Ovary (tissue), 7 donors: ENCODE measurements at regions not wholly inside any gene's neighbourhood (a gene's known extent, or its start where the extent isn't known, plus 50 kb on each side); places are given as distances from the start of the nearest gene placed in this dataset.

ENCODE experiments used
- DNase-seq, 5 donors: peaks; one replicate each; pipeline ENCODE4 v3.0.0-alpha.2; 2019 to 2020
- H3K27ac ChIP-seq, 2 donors: fragments of 200-600 bp; one replicate each; pipeline versions ENCODE4 v1.5.1 to v1.8.0; 2019 to 2022
- H3K27me3 ChIP-seq: fragments of 200-600 bp; one replicate; pipeline ENCODE4 v1.8.0; 2022
- H3K36me3 ChIP-seq: fragments of 200-600 bp; sonication (generic); one replicate; pipeline ENCODE4 v1.5.1; 2019
- H3K4me1 ChIP-seq: one replicate; pipeline ENCODE4 v1.8.1; 2013; ENCODE audit warnings: mild to moderate bottlenecking, moderate library complexity; ENCODE audit not compliant: insufficient read depth
- H3K4me3 ChIP-seq: fragments of 200-600 bp; sonication (generic); one replicate; pipeline ENCODE4 v1.5.1; 2017
- H3K9me3 ChIP-seq, 2 donors: fragments of 200-600 bp in 1 of 2; sonication (generic) in 1 of 2; one replicate each; pipeline versions ENCODE4 v1.5.1 to v1.8.1; 2013 to 2019; ENCODE audit warnings: mild to moderate bottlenecking in 1 of 2, moderate library complexity in 1 of 2
- EP300 ChIP-seq: sonication (generic); formaldehyde crosslinking; IDR thresholded peaks from one replicate; pipeline ENCODE4 v1.6.1; 2017; ENCODE audit warnings: antibody characterized with exemption
- POLR2A ChIP-seq: fragments of 450-650 bp; IDR thresholded peaks from one replicate; pipeline ENCODE4 v1.6.1; 2017; ENCODE audit warnings: antibody characterized with exemption, mild to moderate bottlenecking, moderate library complexity
- WGBS, 3 donors: extraction: QIAGEN DNeasy Blood & Tissue Kit in 1 of 3; methylation state at CpG; one replicate each; pipeline versions ENCODE4 v1.1.5 to v1.1.7; 2013 to 2017; 5-methylcytosine and 5-hydroxymethylcytosine counted together
- intact Hi-C, 4 donors: fragments of 100-400 bp; cut with DNase I; formaldehyde crosslinking; loops; one replicate each; pipeline versions ENCODE4 v1.11.0 to v1.15.1; 2022 to 2023
- TF ChIP-seq, protein P1 (sequence below), 3 donors: fragments of 450-650 bp in 2 of 3; fragments of 200-600 bp in 1 of 3; IDR thresholded peaks; one replicate each; pipeline versions ENCODE4 v1.5.1 to v1.8.0; 2016 to 2022; ENCODE audit warnings: antibody characterized with exemption in 3 of 3, mild to moderate bottlenecking in 1 of 3
- donor health status: DM: no; HTN: no; CAD: no; lungs with moderate emphysema.
- donor health status: DM: no; HTN: no; CAD: no.
- donor health status: Bipolar disorder and iron deficiency.
- donor health status: DM: no; HTN: no; CAD: no.
- donor health status: DM: yes; HTN: yes; CAD: no.

DNA sequence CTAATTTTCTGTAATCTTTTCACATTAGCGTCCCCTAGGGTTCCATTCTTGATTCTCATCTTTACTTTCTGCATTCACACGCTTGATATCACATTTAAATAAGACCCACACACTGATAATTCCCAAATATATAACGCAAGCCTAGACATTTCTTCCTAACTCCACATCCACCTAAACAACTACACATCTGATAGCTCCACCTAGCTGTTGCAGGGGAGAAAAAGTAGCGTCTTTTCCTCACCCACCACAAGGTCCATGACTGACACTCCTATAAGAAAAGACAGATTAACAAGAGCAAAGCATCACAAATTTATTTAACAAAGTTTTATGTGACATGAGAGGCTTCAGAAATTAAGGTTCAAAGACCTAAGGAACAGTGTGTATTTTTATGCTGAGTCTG is 862.2 kb upstream of the DDX18 start:
- Histone ChIP-seq H3K27ac (no peak overlapping the region), H3K4me1 (no peaks in the 10 kb centered on the region), H3K4me3 (no peak overlapping the region), H3K27me3 (no peaks in the 10 kb centered on the region), H3K9me3 (no peaks in the 10 kb centered on the region), H3K36me3 (no peaks in the 10 kb centered on the region)
- 33 to 42% (median 33%) methylated on average over 4 of the region's 4 CpGs for WGBS, 3 donors
- TF ChIP-seq EP300 (no peak), POLR2A (no peak)
- TF ChIP-seq, protein P1, sequence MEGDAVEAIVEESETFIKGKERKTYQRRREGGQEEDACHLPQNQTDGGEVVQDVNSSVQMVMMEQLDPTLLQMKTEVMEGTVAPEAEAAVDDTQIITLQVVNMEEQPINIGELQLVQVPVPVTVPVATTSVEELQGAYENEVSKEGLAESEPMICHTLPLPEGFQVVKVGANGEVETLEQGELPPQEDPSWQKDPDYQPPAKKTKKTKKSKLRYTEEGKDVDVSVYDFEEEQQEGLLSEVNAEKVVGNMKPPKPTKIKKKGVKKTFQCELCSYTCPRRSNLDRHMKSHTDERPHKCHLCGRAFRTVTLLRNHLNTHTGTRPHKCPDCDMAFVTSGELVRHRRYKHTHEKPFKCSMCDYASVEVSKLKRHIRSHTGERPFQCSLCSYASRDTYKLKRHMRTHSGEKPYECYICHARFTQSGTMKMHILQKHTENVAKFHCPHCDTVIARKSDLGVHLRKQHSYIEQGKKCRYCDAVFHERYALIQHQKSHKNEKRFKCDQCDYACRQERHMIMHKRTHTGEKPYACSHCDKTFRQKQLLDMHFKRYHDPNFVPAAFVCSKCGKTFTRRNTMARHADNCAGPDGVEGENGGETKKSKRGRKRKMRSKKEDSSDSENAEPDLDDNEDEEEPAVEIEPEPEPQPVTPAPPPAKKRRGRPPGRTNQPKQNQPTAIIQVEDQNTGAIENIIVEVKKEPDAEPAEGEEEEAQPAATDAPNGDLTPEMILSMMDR (IDR thresholded peaks at IDR 0.05): no peak
- intact Hi-C loops: no loop called here
- DNase-seq: no peak

DNA sequence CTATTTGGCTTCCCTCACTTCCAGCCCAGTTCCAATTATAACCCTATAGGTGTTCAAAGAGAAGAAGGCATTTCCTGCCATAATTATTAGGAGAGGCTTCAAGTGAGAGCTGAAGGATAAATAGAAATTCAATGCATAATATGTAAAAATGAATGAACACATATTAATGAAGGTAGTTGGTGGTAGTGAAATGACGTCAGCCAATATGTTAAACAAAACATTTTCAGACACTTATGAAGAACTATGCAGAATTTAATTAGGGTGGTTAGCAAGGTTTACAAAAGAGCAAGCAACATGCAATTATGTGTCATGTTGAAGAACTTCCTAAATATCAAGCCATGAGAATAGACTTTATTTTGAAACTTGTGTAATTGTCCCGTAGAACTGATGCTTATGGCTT is 858.8 kb upstream of the DDX18 start:
- Histone ChIP-seq H3K27me3 (no peaks in the 10 kb centered on the region), H3K36me3 (no peaks in the 10 kb centered on the region), H3K27ac (no peak overlapping the region), H3K4me3 (no peak overlapping the region), H3K9me3 (no peaks in the 10 kb centered on the region), H3K4me1 (no peaks in the 10 kb centered on the region)
- DNase-seq: no peak
- intact Hi-C loops: no loop called here
- no peak for TF ChIP-seq POLR2A
- TF ChIP-seq EP300: no peak
- TF ChIP-seq, protein P1 (IDR thresholded peaks at IDR 0.05): no peak
- WGBS, 3 donors: 70 to 78% (median 71%) methylated on average over 2 of the region's 2 CpGs

DNA sequence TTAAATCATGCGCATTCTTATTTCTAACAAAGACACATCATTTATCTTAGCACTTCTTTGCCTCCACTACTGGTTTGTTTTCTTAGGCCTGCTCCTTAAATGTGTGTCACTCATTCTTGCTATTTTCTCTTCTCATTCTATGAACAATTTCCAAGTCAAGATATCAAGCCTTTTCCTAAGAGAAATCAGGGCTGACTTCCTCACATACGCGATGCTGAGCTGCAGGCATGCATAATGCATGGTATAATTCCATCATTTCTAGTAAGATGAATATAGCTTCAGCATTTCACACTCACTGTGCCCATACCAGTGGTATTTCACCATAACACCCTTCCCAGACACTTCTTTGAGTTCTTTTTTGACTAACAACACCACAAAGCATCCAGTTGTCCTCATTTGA is 838.9 kb upstream of the DDX18 start:
- H3K27me3 ChIP-seq: no peaks in the 10 kb centered on the region
- H3K36me3 ChIP-seq: no peaks in the 10 kb centered on the region
- H3K4me1 ChIP-seq: no peaks in the 10 kb centered on the region
- no peaks in the 10 kb centered on the region for H3K9me3 ChIP-seq
- WGBS, 3 donors: 93 to 94% (median 94%) methylated on average over 3 of the region's 3 CpGs
- no peak overlapping the region for H3K27ac ChIP-seq
- TF ChIP-seq EP300 (no peak), POLR2A (no peak)
- TF ChIP-seq, protein P1 (IDR thresholded peaks at IDR 0.05): no peak
- intact Hi-C loops: no loop called here
- H3K4me3 ChIP-seq: no peak overlapping the region
- no peak for DNase-seq

DNA sequence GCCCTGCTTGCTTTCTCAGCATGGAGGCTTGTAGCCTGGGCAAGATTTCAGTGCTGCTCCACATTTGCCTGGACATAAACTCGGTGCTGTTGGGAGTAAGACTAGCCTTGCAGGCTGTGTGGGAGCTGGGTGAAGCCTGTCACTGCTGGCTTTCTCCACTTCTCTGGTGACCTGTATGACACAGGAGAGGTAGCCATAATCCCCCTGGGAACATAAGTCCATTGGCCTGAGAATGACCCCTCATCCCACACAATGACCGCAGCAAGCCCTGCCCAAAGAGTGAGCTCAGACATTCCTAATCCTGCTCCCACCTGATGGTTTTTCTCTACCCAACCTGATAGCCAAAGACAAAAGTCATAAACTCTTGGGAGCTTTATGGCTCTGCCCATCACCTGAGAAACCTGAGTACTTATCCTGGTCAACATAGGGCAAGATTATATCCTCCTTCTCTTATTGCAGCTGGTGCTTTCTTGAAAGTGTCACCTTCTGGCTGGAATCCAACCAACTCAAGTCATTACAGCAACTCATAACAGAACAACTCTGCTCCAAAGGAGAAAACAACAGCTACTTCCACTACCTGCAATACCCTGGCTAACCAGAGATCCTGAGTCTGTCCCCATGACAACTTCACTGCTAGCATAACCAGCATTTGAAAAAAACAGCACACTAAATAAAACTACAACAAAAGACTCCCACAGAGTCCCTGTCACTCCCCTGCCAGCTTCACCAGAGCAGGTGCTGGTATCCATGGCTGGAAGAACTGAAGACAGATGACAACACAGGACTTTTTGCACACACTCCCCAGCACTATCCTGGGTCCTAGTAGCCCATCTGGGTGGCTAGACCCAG is 834.4 kb upstream of the DDX18 start:
- TF ChIP-seq, protein P1 (IDR thresholded peaks at IDR 0.05): no peak
- TF ChIP-seq POLR2A (no peak), EP300 (no peak)
- H3K4me3 ChIP-seq: no peak overlapping the region
- H3K9me3 ChIP-seq: no peaks in the 10 kb centered on the region
- H3K27me3 ChIP-seq: no peaks in the 10 kb centered on the region
- H3K4me1 ChIP-seq: no peaks in the 10 kb centered on the region
- WGBS, 3 donors: 67 to 90% (median 71%) methylated on average over 2 of the region's 2 CpGs
- no peak for DNase-seq
- no peaks in the 10 kb centered on the region for H3K36me3 ChIP-seq
- intact Hi-C loops: no loop called here
- H3K27ac ChIP-seq: no peak overlapping the region
